RPMI8226 (cell line): ENCODE measurements at regions not wholly inside any gene's neighbourhood (a gene's known extent, or its start where the extent isn't known, plus 50 kb on each side); places are given as distances from the start of the nearest gene placed in this dataset.

Experiments used
- DNase-seq: peaks from one replicate; pipeline ENCODE4 v3.0.0-alpha.2; 2015

GRCh38 chr6:120211955-120212792 lies 862.6 kb upstream of the MAN1A1 start:
- DNase-seq, result no peak

DNA sequence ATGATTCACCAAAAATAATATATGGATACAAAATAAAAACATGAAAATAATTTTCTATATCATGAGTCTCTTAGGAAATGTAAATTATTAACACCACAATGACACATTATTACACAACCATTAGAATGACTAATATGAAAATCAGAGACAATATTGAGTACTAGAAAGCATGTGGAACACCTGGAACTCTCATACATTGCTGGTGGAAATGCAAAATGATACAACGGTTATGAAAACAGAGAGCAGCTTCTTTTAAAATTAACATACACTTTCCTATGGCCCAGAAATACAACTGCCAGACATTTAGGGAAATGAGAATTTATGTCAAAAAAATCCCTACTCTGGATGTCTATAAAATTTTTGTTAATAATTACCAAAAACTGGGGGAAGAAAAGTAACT lies 853.3 kb upstream of the MAN1A1 start:
- DNase-seq, result no peak

GRCh38 chr6:120200853-120201252 lies 851.3 kb upstream of the MAN1A1 start:
- no peak for DNase-seq

- DNase-seq, result no peak
Observed at GRCh38 chr6:120198033-120198432, 848.5 kb upstream of the MAN1A1 start.

GRCh38 chr6:120186080-120186479 lies 836.5 kb upstream of the MAN1A1 start:
- no peak for DNase-seq

- no peak for DNase-seq
Observed at GRCh38 chr6:120173250-120173649, 823.7 kb upstream of the MAN1A1 start.

- DNase-seq, result no peak
Observed at GRCh38 chr6:120164531-120164930, 815.0 kb upstream of the MAN1A1 start.

GRCh38 chr6:120157873-120158272 lies 808.3 kb upstream of the MAN1A1 start:
- no peak for DNase-seq

- no peak for DNase-seq
Observed at GRCh38 chr6:120147071-120147871, 797.7 kb upstream of the MAN1A1 start.

- no peak for DNase-seq
Observed at GRCh38 chr6:120141601-120142000, 792.0 kb upstream of the MAN1A1 start.

DNA sequence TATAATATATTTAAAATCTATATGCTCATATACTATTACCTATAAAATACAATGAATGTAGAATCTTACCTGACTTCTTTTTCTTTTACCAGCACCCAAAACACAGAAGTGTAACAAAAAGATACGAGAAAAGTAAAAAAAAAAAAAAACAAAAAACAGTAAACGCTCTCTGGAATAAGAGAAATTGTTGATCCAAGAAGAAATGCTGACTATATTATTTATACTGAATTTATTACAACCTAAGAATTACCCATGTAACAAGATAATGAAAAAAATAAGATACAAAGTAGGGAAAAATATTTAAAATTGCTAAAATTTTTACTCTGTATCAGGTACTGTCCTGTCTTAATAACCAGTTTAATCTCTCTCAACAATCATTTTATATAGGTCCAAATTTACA lies 787.9 kb upstream of the MAN1A1 start:
- DNase-seq, result no peak

DNA sequence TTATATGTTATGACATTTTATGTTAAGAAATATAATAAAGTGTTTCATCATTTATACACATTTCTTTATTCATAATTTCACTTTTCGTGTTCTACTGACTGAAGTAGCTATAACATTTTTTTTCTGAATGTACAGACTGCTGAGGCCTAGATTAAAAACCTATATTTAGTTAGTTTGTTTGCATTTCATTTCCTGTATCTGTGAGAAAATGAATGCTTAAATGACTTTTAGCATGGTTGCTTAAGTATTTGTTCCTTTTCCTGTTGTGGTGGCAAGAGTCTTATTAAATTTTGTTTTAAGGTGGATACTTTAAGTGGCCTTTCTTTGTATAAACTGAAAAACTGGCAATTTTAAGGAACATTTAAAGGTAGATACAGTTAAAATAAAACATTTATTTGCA lies 779.7 kb upstream of the MAN1A1 start:
- DNase-seq, result no peak

- no peak for DNase-seq
Observed at GRCh38 chr6:120122401-120122800, 772.8 kb upstream of the MAN1A1 start.

- no peak for DNase-seq
Observed at GRCh38 chr6:120116343-120116742, 766.8 kb upstream of the MAN1A1 start.

- DNase-seq, result no peak
Observed at GRCh38 chr6:120112980-120113379, 763.4 kb upstream of the MAN1A1 start.

GRCh38 chr6:120111001-120111400 lies 761.4 kb upstream of the MAN1A1 start:
- DNase-seq, result no peak

GRCh38 chr6:120108061-120108795 lies 758.7 kb upstream of the MAN1A1 start:
- DNase-seq, result no peak

DNA sequence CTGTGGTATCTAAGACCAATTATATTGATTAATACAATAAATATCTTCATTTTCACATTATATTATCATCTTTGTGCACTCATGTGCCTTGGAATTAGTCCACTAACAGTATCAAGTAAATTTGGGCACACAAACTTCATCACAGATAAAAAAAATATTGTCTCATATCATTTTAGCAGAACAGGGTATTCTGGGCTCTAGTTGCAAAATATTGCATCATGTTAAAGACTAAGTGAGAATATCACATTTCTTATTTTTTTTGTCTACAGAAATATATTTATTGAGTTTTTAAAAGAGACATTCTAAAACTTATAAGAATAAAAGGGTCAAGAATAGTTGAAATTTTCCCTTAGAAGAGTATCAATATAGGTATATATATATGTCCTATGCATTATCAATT lies 754.1 kb upstream of the MAN1A1 start:
- no peak for DNase-seq

GRCh38 chr6:120096696-120097260 lies 747.2 kb upstream of the MAN1A1 start:
- no peak for DNase-seq

DNA sequence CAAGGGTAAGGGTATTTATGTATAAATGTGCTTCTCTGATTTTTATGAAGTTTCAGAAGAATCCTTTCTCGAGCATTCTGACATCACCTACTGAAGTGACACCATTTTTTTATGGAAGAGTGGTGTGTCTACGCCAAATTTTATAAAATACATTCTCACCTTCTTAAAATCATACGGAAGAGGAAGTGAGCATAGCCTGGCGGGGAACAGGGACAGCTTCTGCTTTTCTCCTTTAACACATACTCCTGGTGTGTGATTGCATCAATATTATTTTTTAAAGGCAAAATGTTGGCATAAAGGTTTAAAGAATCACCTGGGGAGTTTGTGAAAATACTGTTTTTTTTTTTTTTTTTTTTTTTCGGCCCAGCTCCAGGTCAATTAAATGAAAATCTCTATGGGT lies 733.6 kb upstream of the MAN1A1 start:
- DNase-seq, result no peak

DNA sequence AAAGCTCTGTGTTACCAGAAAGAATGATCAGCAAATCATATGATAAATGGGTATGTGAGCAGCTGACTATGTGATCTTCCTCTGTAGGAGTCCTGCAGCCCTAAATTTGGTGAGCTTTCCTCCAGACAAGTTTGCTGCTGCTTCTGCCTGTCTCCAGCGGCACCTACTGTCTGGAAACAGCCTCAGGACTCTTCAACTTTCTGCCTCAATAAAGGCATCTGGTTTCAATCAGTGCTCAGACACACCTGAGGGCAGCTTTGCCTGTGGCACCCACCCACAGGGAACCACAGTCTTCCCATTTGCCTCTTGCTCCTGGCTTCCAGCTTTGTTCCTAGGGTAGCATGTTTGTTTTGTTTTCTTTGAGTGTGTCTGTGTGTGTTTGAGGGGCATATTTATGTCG lies 727.9 kb upstream of the MAN1A1 start:
- DNase-seq, result peak; percentile 14

GRCh38 chr6:120058410-120058809 lies 708.8 kb upstream of the MAN1A1 start:
- DNase-seq, result no peak

DNA sequence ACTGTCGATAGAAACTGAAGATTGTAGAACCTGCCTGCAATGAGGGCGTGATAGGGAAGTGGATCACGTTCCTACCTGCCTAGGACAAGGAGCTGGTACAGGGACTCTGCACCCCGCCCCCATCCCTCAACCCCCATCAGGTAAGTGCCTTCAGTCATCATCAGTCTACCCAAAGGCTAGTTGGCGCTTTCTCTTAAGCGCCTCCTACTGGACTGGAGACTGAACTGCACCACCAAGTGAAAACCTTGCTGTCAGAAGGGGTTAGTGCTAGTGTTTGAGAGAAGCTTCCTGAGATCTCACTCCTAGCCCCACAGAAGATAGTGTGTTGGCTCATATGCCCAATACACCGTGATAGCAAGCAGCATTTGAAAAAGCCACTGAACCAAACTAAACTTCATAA lies 706.5 kb upstream of the MAN1A1 start:
- peak; percentile 6 for DNase-seq
